Gastroesophageal sphincter (tissue), 3 donors: ENCODE measurements at regions not wholly inside any gene's neighbourhood (a gene's known extent, or its start where the extent isn't known, plus 50 kb on each side); places are given as distances from the start of the nearest gene placed in this dataset.

Experiments used
- EP300 ChIP-seq: sonication (generic); formaldehyde crosslinking; IDR thresholded peaks from one replicate; pipeline ENCODE4 v1.6.1; 2017; ENCODE audit warnings: antibody characterized with exemption, mild to moderate bottlenecking
- POLR2AphosphoS5 ChIP-seq: sonication (generic); formaldehyde crosslinking; IDR thresholded peaks from one replicate; pipeline ENCODE4 v1.6.1; 2017; ENCODE audit warnings: antibody characterized with exemption
- TF ChIP-seq, protein P1 (sequence below), 4 experiments: fragments of 200-600 bp in 2 of 4; fragments of 450-650 bp in 2 of 4; sonication (generic) in 1 of 4; IDR thresholded peaks; one replicate each; pipeline ENCODE4 v1.5.1; 2017 to 2019; ENCODE audit warnings: antibody characterized with exemption in 4 of 4, mild to moderate bottlenecking in 2 of 4, moderate library complexity in 2 of 4

GRCh38 chr3:106717178-106717780 is 660.0 kb upstream of the CCDC54 start:
- TF ChIP-seq, protein P1, sequence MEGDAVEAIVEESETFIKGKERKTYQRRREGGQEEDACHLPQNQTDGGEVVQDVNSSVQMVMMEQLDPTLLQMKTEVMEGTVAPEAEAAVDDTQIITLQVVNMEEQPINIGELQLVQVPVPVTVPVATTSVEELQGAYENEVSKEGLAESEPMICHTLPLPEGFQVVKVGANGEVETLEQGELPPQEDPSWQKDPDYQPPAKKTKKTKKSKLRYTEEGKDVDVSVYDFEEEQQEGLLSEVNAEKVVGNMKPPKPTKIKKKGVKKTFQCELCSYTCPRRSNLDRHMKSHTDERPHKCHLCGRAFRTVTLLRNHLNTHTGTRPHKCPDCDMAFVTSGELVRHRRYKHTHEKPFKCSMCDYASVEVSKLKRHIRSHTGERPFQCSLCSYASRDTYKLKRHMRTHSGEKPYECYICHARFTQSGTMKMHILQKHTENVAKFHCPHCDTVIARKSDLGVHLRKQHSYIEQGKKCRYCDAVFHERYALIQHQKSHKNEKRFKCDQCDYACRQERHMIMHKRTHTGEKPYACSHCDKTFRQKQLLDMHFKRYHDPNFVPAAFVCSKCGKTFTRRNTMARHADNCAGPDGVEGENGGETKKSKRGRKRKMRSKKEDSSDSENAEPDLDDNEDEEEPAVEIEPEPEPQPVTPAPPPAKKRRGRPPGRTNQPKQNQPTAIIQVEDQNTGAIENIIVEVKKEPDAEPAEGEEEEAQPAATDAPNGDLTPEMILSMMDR (IDR thresholded peaks at IDR 0.05) = no peak
- no peak for TF ChIP-seq EP300
- TF ChIP-seq POLR2AphosphoS5 = no peak
